Astrocyte (in vitro differentiated cells and primary cell): ENCODE measurements at regions not wholly inside any gene's neighbourhood (a gene's known extent, or its start where the extent isn't known, plus 50 kb on each side); places are given as distances from the start of the nearest gene placed in this dataset.

Experiments
- DNase-seq: peaks from one replicate; pipeline ENCODE4 v3.0.0-alpha.2; 2010; ENCODE audit warnings: low read depth
- FAIRE-seq: peaks from 2 replicates; lab custom pipeline; 2011; peaks lifted over from hg19 to GRCh38; lab: Jason Lieb, UNC
- H2AFZ ChIP-seq: 2 replicates; pipeline ENCODE4 v1.6.0; 2012; ENCODE audit warnings: low read depth, low read length, inconsistent platforms
- H3K27ac ChIP-seq: 2 replicates; pipeline ENCODE4 v1.5.1; 2011; ENCODE audit warnings: low read depth, low read length, inconsistent platforms
- H3K27me3 ChIP-seq: 2 replicates; pipeline ENCODE4 v1.6.0; 2011; ENCODE audit warnings: low read length, inconsistent platforms; ENCODE audit not compliant: insufficient read depth
- H3K36me3 ChIP-seq: 2 replicates; pipeline ENCODE4 v1.5.1; 2011; ENCODE audit warnings: low read length, inconsistent platforms; ENCODE audit not compliant: insufficient read depth
- H3K4me1 ChIP-seq: 2 replicates; pipeline ENCODE4 v1.5.1; 2011; ENCODE audit warnings: low read length, inconsistent platforms; ENCODE audit not compliant: insufficient read depth
- H3K4me2 ChIP-seq: 2 replicates; pipeline ENCODE4 v1.6.0; 2012; ENCODE audit warnings: low read length, inconsistent platforms
- H3K4me3 ChIP-seq: 2 replicates; pipeline ENCODE4 v1.5.1; 2011; ENCODE audit warnings: low read depth, mild to moderate bottlenecking, low read length, inconsistent platforms; ENCODE audit not compliant: insufficient read depth
- H3K79me2 ChIP-seq: 2 replicates; pipeline ENCODE4 v1.6.0; 2012; ENCODE audit warnings: mild to moderate bottlenecking, low read length, inconsistent platforms; ENCODE audit not compliant: insufficient read depth
- H3K9ac ChIP-seq: 2 replicates; pipeline ENCODE4 v1.6.0; 2012; ENCODE audit warnings: mild to moderate bottlenecking, low read length, inconsistent platforms
- H3K9me3 ChIP-seq: 2 replicates; pipeline ENCODE4 v1.5.1; 2012; ENCODE audit warnings: low read depth, mild to moderate bottlenecking, low read length, inconsistent platforms; ENCODE audit not compliant: insufficient read depth
- H4K20me1 ChIP-seq: 2 replicates; pipeline ENCODE4 v1.6.0; 2012; ENCODE audit warnings: low read length, inconsistent platforms; ENCODE audit not compliant: insufficient read depth
- H3K27ac Mint-ChIP-seq: one replicate; pipeline ENCODE4 v1.8.0; 2021; ENCODE audit warnings: mild to moderate bottlenecking, mixed read lengths; ENCODE audit not compliant: unreplicated experiment
- H3K27me3 Mint-ChIP-seq: one replicate; pipeline ENCODE4 v1.8.0; 2021; ENCODE audit warnings: low read depth, mixed read lengths; ENCODE audit not compliant: unreplicated experiment
- H3K36me3 Mint-ChIP-seq: one replicate; pipeline ENCODE4 v1.8.0; 2021; ENCODE audit warnings: low read depth, mixed read lengths; ENCODE audit not compliant: unreplicated experiment
- H3K4me1 Mint-ChIP-seq: one replicate; pipeline ENCODE4 v1.8.0; 2021; ENCODE audit warnings: low read depth, mixed read lengths; ENCODE audit not compliant: unreplicated experiment
- H3K4me3 Mint-ChIP-seq: one replicate; pipeline ENCODE4 v1.8.0; 2021; ENCODE audit warnings: mild to moderate bottlenecking, moderate library complexity, mixed read lengths; ENCODE audit not compliant: unreplicated experiment
- H3K9me3 Mint-ChIP-seq: one replicate; pipeline ENCODE4 v1.8.0; 2021; ENCODE audit warnings: mild to moderate bottlenecking, mixed read lengths; ENCODE audit not compliant: unreplicated experiment
- EZH2 ChIP-seq: IDR thresholded peaks from 2 replicates; pipeline ENCODE4 v1.6.1; 2012; ENCODE audit warnings: mild to moderate bottlenecking, low read length, inconsistent platforms; ENCODE audit not compliant: insufficient read depth
- TF ChIP-seq, protein P1 (sequence below): IDR thresholded peaks from 2 replicates; pipeline ENCODE4 v1.5.1; 2011; ENCODE audit warnings: low read depth, mild to moderate bottlenecking, inconsistent platforms, low read length, moderate library complexity; ENCODE audit not compliant: insufficient read depth

DNA sequence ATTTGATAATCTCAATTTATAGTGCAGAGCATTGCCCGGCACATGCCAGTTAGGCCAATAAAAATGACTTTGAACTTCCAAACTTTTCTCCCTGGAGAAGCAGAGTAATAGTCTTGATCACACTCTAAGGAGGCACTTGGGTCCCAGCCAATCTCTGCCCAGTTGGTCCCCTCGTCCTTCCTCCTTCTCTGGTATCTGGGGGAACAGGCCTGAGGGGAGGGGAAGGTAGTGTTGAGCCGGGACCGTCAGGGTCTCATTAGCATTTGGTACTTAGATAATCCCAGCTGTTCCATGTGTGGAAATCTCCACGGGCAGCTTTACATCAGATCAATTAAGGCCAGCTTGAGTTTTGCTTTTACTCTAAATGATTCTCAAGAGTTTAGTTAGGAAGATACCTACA lies 70.1 kb downstream of the ZNF641 start:
- Histone ChIP-seq H3K9ac (no peak overlapping the region), H2AFZ (no peak overlapping the region), H3K9me3 (no peaks in the 10 kb centered on the region), H3K4me1 (no peaks in the 10 kb centered on the region), H3K27me3 (peaks cover 2% of the 10 kb centered on the region), H3K27ac (no peak overlapping the region), H3K36me3 (no peaks in the 10 kb centered on the region), H3K4me2 (no peak overlapping the region), H4K20me1 (no peaks in the 10 kb centered on the region), H3K79me2 (no peaks in the 10 kb centered on the region), H3K4me3 (no peak overlapping the region)
- H3K4me3 Mint-ChIP-seq: no peak overlapping the region
- H3K4me1 Mint-ChIP-seq: no peaks in the 10 kb centered on the region
- H3K36me3 Mint-ChIP-seq: no peaks in the 10 kb centered on the region
- H3K27me3 Mint-ChIP-seq: peaks cover 16% of the 10 kb centered on the region
- DNase-seq (no peak), FAIRE-seq (no peak)
- no peak overlapping the region for H3K27ac Mint-ChIP-seq
- TF ChIP-seq EZH2: no peak
- TF ChIP-seq, protein P1, sequence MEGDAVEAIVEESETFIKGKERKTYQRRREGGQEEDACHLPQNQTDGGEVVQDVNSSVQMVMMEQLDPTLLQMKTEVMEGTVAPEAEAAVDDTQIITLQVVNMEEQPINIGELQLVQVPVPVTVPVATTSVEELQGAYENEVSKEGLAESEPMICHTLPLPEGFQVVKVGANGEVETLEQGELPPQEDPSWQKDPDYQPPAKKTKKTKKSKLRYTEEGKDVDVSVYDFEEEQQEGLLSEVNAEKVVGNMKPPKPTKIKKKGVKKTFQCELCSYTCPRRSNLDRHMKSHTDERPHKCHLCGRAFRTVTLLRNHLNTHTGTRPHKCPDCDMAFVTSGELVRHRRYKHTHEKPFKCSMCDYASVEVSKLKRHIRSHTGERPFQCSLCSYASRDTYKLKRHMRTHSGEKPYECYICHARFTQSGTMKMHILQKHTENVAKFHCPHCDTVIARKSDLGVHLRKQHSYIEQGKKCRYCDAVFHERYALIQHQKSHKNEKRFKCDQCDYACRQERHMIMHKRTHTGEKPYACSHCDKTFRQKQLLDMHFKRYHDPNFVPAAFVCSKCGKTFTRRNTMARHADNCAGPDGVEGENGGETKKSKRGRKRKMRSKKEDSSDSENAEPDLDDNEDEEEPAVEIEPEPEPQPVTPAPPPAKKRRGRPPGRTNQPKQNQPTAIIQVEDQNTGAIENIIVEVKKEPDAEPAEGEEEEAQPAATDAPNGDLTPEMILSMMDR: no peak
- no peaks in the 10 kb centered on the region for H3K9me3 Mint-ChIP-seq

DNA sequence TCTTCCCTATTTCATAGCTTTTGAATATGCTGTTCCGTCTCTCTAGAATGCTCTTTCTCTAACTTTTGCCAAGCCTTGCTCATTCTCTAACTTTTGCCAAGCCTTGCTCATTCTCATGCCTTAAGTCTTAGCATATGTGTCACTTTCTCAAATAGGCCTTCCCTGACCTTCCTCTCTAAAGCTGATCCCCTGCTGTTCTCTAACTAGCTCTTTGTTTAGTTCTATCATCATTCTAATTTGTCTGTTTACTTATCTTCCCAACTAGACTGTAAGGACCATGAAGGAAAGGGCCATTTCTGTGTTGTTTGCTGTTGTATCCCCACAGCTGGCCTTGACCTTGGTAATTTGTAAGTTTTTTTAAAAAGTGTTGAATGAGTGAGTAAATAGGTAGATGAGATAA lies 71.1 kb downstream of the ZNF641 start:
- Mint-ChIP-seq H3K4me1 (no peaks in the 10 kb centered on the region), H3K27ac (no peak overlapping the region), H3K27me3 (peaks cover 20% of the 10 kb centered on the region), H3K9me3 (peaks cover 2% of the 10 kb centered on the region), H3K4me3 (no peak overlapping the region), H3K36me3 (no peaks in the 10 kb centered on the region)
- no peak for FAIRE-seq
- H3K36me3 ChIP-seq: no peaks in the 10 kb centered on the region
- DNase-seq: no peak
- H3K27ac ChIP-seq: no peak overlapping the region
- no peak overlapping the region for H3K9ac ChIP-seq
- peaks cover 2% of the 10 kb centered on the region for H3K27me3 ChIP-seq
- H3K4me2 ChIP-seq: no peak overlapping the region
- H4K20me1 ChIP-seq: no peaks in the 10 kb centered on the region
- no peaks in the 10 kb centered on the region for H3K9me3 ChIP-seq
- H3K4me3 ChIP-seq: no peak overlapping the region
- H3K79me2 ChIP-seq: no peaks in the 10 kb centered on the region
- TF ChIP-seq, protein P1: no peak
- no peak for TF ChIP-seq EZH2
- no peaks in the 10 kb centered on the region for H3K4me1 ChIP-seq
- H2AFZ ChIP-seq: no peak overlapping the region

DNA sequence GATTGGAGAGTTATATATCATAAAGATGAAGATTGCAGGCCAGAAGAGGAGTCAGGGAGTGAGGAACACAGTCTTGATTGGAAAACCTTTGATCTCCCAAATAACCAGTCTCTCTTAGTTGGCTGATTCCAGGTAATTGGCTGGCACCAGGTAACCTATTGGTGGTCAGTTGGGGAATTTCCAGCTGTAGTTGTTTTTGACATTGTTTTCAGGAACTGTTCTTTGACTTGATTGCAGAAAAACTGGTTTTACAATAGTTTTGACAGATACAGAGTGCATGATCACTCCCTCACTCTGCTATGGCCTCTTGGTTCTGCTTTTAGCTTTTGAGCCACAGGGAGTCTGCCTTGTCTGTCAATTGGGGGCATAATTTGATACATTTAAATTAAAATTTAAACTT lies 71.6 kb downstream of the ZNF641 start:
- Histone ChIP-seq H3K4me1 (no peaks in the 10 kb centered on the region), H3K79me2 (no peaks in the 10 kb centered on the region), H3K9ac (no peak overlapping the region), H3K27ac (no peak overlapping the region), H3K4me3 (no peak overlapping the region), H3K4me2 (no peak overlapping the region), H3K9me3 (no peaks in the 10 kb centered on the region), H3K27me3 (peaks cover 2% of the 10 kb centered on the region), H3K36me3 (no peaks in the 10 kb centered on the region), H4K20me1 (no peaks in the 10 kb centered on the region), H2AFZ (no peak overlapping the region)
- TF ChIP-seq, protein P1: no peak
- Mint-ChIP-seq H3K36me3 (no peaks in the 10 kb centered on the region), H3K27ac (no peak overlapping the region), H3K27me3 (peaks cover 22% of the 10 kb centered on the region), H3K9me3 (peaks cover 2% of the 10 kb centered on the region), H3K4me3 (no peak overlapping the region), H3K4me1 (no peaks in the 10 kb centered on the region)
- DNase-seq: no peak
- FAIRE-seq: no peak
